Ovary (tissue), 7 donors: ENCODE measurements at regions not wholly inside any gene's neighbourhood (a gene's known extent, or its start where the extent isn't known, plus 50 kb on each side); places are given as distances from the start of the nearest gene placed in this dataset.
A peak's percentile ranks its signal among the peaks of the same experiment; 100 is the strongest.

Experiments
- DNase-seq, 5 donors: peaks; one replicate each; pipeline ENCODE4 v3.0.0-alpha.2; 2019 to 2020
- H3K27ac ChIP-seq, 2 donors: fragments of 200-600 bp; one replicate each; pipeline versions ENCODE4 v1.5.1 to v1.8.0; 2019 to 2022
- H3K27me3 ChIP-seq: fragments of 200-600 bp; one replicate; pipeline ENCODE4 v1.8.0; 2022
- H3K36me3 ChIP-seq: fragments of 200-600 bp; sonication (generic); one replicate; pipeline ENCODE4 v1.5.1; 2019
- H3K4me1 ChIP-seq: one replicate; pipeline ENCODE4 v1.8.1; 2013; ENCODE audit warnings: mild to moderate bottlenecking, moderate library complexity; ENCODE audit not compliant: insufficient read depth
- H3K4me3 ChIP-seq: fragments of 200-600 bp; sonication (generic); one replicate; pipeline ENCODE4 v1.5.1; 2017
- H3K9me3 ChIP-seq, 2 donors: fragments of 200-600 bp in 1 of 2; sonication (generic) in 1 of 2; one replicate each; pipeline versions ENCODE4 v1.5.1 to v1.8.1; 2013 to 2019; ENCODE audit warnings: mild to moderate bottlenecking in 1 of 2, moderate library complexity in 1 of 2
- CTCF ChIP-seq, 3 donors: fragments of 450-650 bp in 2 of 3; fragments of 200-600 bp in 1 of 3; IDR thresholded peaks; one replicate each; pipeline versions ENCODE4 v1.5.1 to v1.8.0; 2016 to 2022; ENCODE audit warnings: antibody characterized with exemption in 3 of 3, mild to moderate bottlenecking in 1 of 3
- EP300 ChIP-seq: sonication (generic); formaldehyde crosslinking; IDR thresholded peaks from one replicate; pipeline ENCODE4 v1.6.1; 2017; ENCODE audit warnings: antibody characterized with exemption
- POLR2A ChIP-seq: fragments of 450-650 bp; IDR thresholded peaks from one replicate; pipeline ENCODE4 v1.6.1; 2017; ENCODE audit warnings: antibody characterized with exemption, mild to moderate bottlenecking, moderate library complexity
- WGBS, 3 donors: extraction: QIAGEN DNeasy Blood & Tissue Kit in 1 of 3; methylation state at CpG; one replicate each; pipeline versions ENCODE4 v1.1.5 to v1.1.7; 2013 to 2017; 5-methylcytosine and 5-hydroxymethylcytosine counted together
- intact Hi-C, 4 donors: fragments of 100-400 bp; cut with DNase I; formaldehyde crosslinking; loops; one replicate each; pipeline versions ENCODE4 v1.11.0 to v1.15.1; 2022 to 2023
- donor health status: DM: no; HTN: no; CAD: no; lungs with moderate emphysema.
- donor health status: DM: no; HTN: no; CAD: no.
- donor health status: Bipolar disorder and iron deficiency.
- donor health status: DM: no; HTN: no; CAD: no.
- donor health status: DM: yes; HTN: yes; CAD: no.

GRCh38 chr11:15772547-15772946 lies 583.8 kb downstream of the SOX6 start:
- Histone ChIP-seq H3K36me3 (no peaks in the 10 kb centered on the region), H3K4me3 (no peak overlapping the region), H3K27me3 (no peaks in the 10 kb centered on the region), H3K4me1 (peaks cover 7% of the 10 kb centered on the region), H3K9me3 (no peaks in the 10 kb centered on the region), H3K27ac (no peak overlapping the region)
- TF ChIP-seq CTCF (IDR thresholded peaks at IDR 0.05): no peak
- no peak for TF ChIP-seq POLR2A
- TF ChIP-seq EP300: no peak
- DNase-seq: no peak
- intact Hi-C loops: no loop called here
- 86 to 89% (median 87%) methylated on average over 3 of the region's 3 CpGs for WGBS, 3 donors

- H3K27ac ChIP-seq: no peak overlapping the region
- H3K36me3 ChIP-seq: no peaks in the 10 kb centered on the region
- TF ChIP-seq POLR2A (no peak), EP300 (no peak), CTCF (IDR thresholded peaks at IDR 0.05) (no peak)
- no peaks in the 10 kb centered on the region for H3K27me3 ChIP-seq
- H3K4me1 ChIP-seq: peaks cover 6% of the 10 kb centered on the region
- intact Hi-C loops: no loop called here
- DNase-seq: no peak
- no peak overlapping the region for H3K4me3 ChIP-seq
- H3K9me3 ChIP-seq: no peaks in the 10 kb centered on the region
These were observed 583.4 kb downstream of the SOX6 start for GRCh38 chr11:15772981-15773380.

- peak in 1 of 5 donors; percentile 36 for DNase-seq
- intact Hi-C loops: no loop called here
These were observed 582.6 kb downstream of the SOX6 start for GRCh38 chr11:15773476-15774387.

GRCh38 chr11:15774388-15774939 lies 581.9 kb downstream of the SOX6 start:
- Histone ChIP-seq H3K4me1 (peaks cover 5% of the 10 kb centered on the region), H3K27me3 (no peaks in the 10 kb centered on the region), H3K36me3 (no peaks in the 10 kb centered on the region), H3K4me3 (no peak overlapping the region), H3K9me3 (no peaks in the 10 kb centered on the region), H3K27ac (peak overlapping the region in 1 of 2 donors; percentile 51)
- WGBS, 3 donors: 10 to 24% (median 12%) methylated on average over 4 of the region's 4 CpGs
- no peak for TF ChIP-seq POLR2A
- intact Hi-C loops: no loop called here
- DNase-seq: no peak

More at GRCh38 chr11:15773476-15774387, 582.6 kb downstream of the SOX6 start:
- Histone ChIP-seq H3K27me3 (no peaks in the 10 kb centered on the region), H3K4me1 (peaks cover 5% of the 10 kb centered on the region), H3K4me3 (no peak overlapping the region), H3K36me3 (no peaks in the 10 kb centered on the region), H3K27ac (peak overlapping the region in 1 of 2 donors; percentile 51), H3K9me3 (no peaks in the 10 kb centered on the region)
- TF ChIP-seq CTCF (IDR thresholded peaks at IDR 0.05) (no peak), POLR2A (no peak), EP300 (no peak)
- WGBS, 3 donors: 13 to 39% (median 24%) methylated on average over 13 of the region's 13 CpGs

- Histone ChIP-seq H3K36me3 (no peaks in the 10 kb centered on the region), H3K4me3 (no peak overlapping the region), H3K27ac (peak overlapping the region; percentile 8 to 51), H3K4me1 (peaks cover 5% of the 10 kb centered on the region), H3K9me3 (no peaks in the 10 kb centered on the region), H3K27me3 (no peaks in the 10 kb centered on the region)
- DNase-seq: peak in 1 of 5 donors; percentile 33
- intact Hi-C loops: no loop called here
- no peak for TF ChIP-seq CTCF (IDR thresholded peaks at IDR 0.05)
- TF ChIP-seq POLR2A: no peak
- no peak for TF ChIP-seq EP300
- 70 to 74% (median 70%) methylated on average over 6 of the region's 6 CpGs for WGBS, 3 donors
These were observed 581.3 kb downstream of the SOX6 start for GRCh38 chr11:15775015-15775541.
